Right lobe of liver (tissue), 6 donors: ENCODE measurements at regions not wholly inside any gene's neighbourhood (a gene's known extent, or its start where the extent isn't known, plus 50 kb on each side); places are given as distances from the start of the nearest gene placed in this dataset.

ENCODE experiments used
- ATAC-seq, 4 donors: fragments of 200-7000 bp; cut with Tn5 transposase; one replicate each; pipeline ENCODE4 v1.9.1; 2020; ENCODE audit warnings: mild to moderate bottlenecking in 4 of 4, moderate library complexity in 4 of 4
- DNase-seq, 3 donors: peaks; one replicate each; pipeline ENCODE4 v3.0.0-alpha.2; 2020
- H3K27ac ChIP-seq, 3 donors: fragments of 200-600 bp; one replicate each; pipeline ENCODE4 v1.8.0; 2022
- H3K27me3 ChIP-seq, 2 donors: fragments of 200-600 bp; one replicate each; pipeline ENCODE4 v1.8.0; 2022
- H3K36me3 ChIP-seq, 4 donors: fragments of 200-600 bp; sonication (generic) in 1 of 4; one replicate each; pipeline versions ENCODE4 v1.5.1 to v1.8.0; 2017 to 2022; ENCODE audit warnings: control low read depth in 1 of 4
- H3K4me1 ChIP-seq, 4 donors: fragments of 200-600 bp; sonication (generic) in 1 of 4; one replicate each; pipeline versions ENCODE4 v1.5.1 to v1.8.0; 2017 to 2022; ENCODE audit warnings: control low read depth in 1 of 4
- H3K4me3 ChIP-seq, 3 donors: fragments of 200-600 bp; one replicate each; pipeline ENCODE4 v1.8.0; 2022
- H3K9me3 ChIP-seq, 4 donors: fragments of 200-600 bp; sonication (generic) in 1 of 4; one replicate each; pipeline versions ENCODE4 v1.5.1 to v1.8.0; 2017 to 2022; ENCODE audit warnings: control low read depth in 1 of 4
- CTCF ChIP-seq, 4 donors: fragments of 200-600 bp in 3 of 4; fragments of 450-650 bp in 1 of 4; IDR thresholded peaks; one replicate each; pipeline versions ENCODE4 v1.5.1 to v1.8.0; 2016 to 2022; ENCODE audit warnings: antibody characterized with exemption in 4 of 4, mild to moderate bottlenecking in 2 of 4
- POLR2A ChIP-seq: fragments of 450-650 bp; IDR thresholded peaks from one replicate; pipeline ENCODE4 v1.6.1; 2017; ENCODE audit warnings: antibody characterized with exemption, mild to moderate bottlenecking
- WGBS: methylation state at CpG from one replicate; pipeline ENCODE4 v1.1.6; 2018; ENCODE audit warnings: low coverage, low lambda C conversion rate; ENCODE audit not compliant: insufficient coverage; ENCODE audit errors: missing lambda C conversion rate; 5-methylcytosine and 5-hydroxymethylcytosine counted together
- intact Hi-C, 2 donors: fragments of 100-400 bp; cut with DNase I; formaldehyde crosslinking; loops; one replicate each; pipeline versions ENCODE4 v1.11.2 to v1.14.1; 2022
- donor health status: DM: no; HTN: yes; CAD: no.
- donor health status: DM: no; HTN: no; CAD: no.
- donor health status: DM: no; HTN: no; CAD: no.
- donor health status: DM: no; HTN: yes; CAD: no.
- donor health status: DM: no; HTN: yes; CAD: no.

- H3K4me3 ChIP-seq, result no peak overlapping the region
- no peaks in the 10 kb centered on the region for H3K27me3 ChIP-seq
- no peaks in the 10 kb centered on the region for H3K9me3 ChIP-seq
- no peaks in the 10 kb centered on the region for H3K36me3 ChIP-seq
- 42% methylated on average over 4 of the region's 4 CpGs for whole genome bisulfite sequencing
- TF ChIP-seq POLR2A, result no peak
- TF ChIP-seq CTCF (IDR thresholded peaks at IDR 0.05), result no peak
- no peak overlapping the region for H3K27ac ChIP-seq
- intact Hi-C loops, result no loop called here
- no peak for DNase-seq
- no peaks in the 10 kb centered on the region for H3K4me1 ChIP-seq
- no peak for ATAC-seq
These were observed 115.0 kb downstream of the FOXB1 start for GRCh38 chr15:60119101-60119500.

- no peak for DNase-seq
- intact Hi-C loops, result no loop called here
- no peak overlapping the region for H3K4me3 ChIP-seq
- H3K27me3 ChIP-seq, result no peaks in the 10 kb centered on the region
- no peaks in the 10 kb centered on the region for H3K9me3 ChIP-seq
- H3K27ac ChIP-seq, result no peak overlapping the region
- no peak for TF ChIP-seq POLR2A
- no peak for TF ChIP-seq CTCF (IDR thresholded peaks at IDR 0.05)
- no peak for ATAC-seq
- no peaks in the 10 kb centered on the region for H3K36me3 ChIP-seq
- H3K4me1 ChIP-seq, result no peaks in the 10 kb centered on the region
- 14% methylated on average over 1 of the region's 2 CpGs for WGBS
These were observed 116.0 kb downstream of the FOXB1 start for GRCh38 chr15:60120100-60120499.

GRCh38 chr15:60121845-60122244 lies 117.7 kb downstream of the FOXB1 start:
- H3K9me3 ChIP-seq, result no peaks in the 10 kb centered on the region
- H3K4me1 ChIP-seq, result no peaks in the 10 kb centered on the region
- no peak overlapping the region for H3K4me3 ChIP-seq
- ATAC-seq (no peak), DNase-seq (no peak)
- TF ChIP-seq CTCF (IDR thresholded peaks at IDR 0.05), result no peak
- TF ChIP-seq POLR2A, result no peak
- no peaks in the 10 kb centered on the region for H3K27me3 ChIP-seq
- intact Hi-C loops, result no loop called here
- 69% methylated on average over 3 of the region's 4 CpGs for WGBS
- H3K36me3 ChIP-seq, result no peaks in the 10 kb centered on the region
- H3K27ac ChIP-seq, result no peak overlapping the region

GRCh38 chr15:60122691-60123090 lies 118.6 kb downstream of the FOXB1 start:
- H3K9me3 ChIP-seq, result no peaks in the 10 kb centered on the region
- ATAC-seq (no peak), DNase-seq (no peak)
- no peaks in the 10 kb centered on the region for H3K36me3 ChIP-seq
- 59% methylated on average over 2 of the region's 3 CpGs for WGBS
- H3K4me1 ChIP-seq, result peaks cover 0 to 3% (median 0%) of the 10 kb centered on the region in 4 donors
- no peak for TF ChIP-seq CTCF (IDR thresholded peaks at IDR 0.05)
- TF ChIP-seq POLR2A, result no peak
- H3K27ac ChIP-seq, result no peak overlapping the region
- no peaks in the 10 kb centered on the region for H3K27me3 ChIP-seq
- H3K4me3 ChIP-seq, result no peak overlapping the region
- intact Hi-C loops, result no loop called here

GRCh38 chr15:60124460-60125070 lies 120.5 kb downstream of the FOXB1 start:
- 61% methylated on average over 6 of the region's 6 CpGs for WGBS
- Histone ChIP-seq H3K4me3 (no peak overlapping the region), H3K27ac (no peak overlapping the region), H3K9me3 (no peaks in the 10 kb centered on the region), H3K36me3 (no peaks in the 10 kb centered on the region), H3K4me1 (peaks cover 0 to 3% (median 0%) of the 10 kb centered on the region in 4 donors), H3K27me3 (no peaks in the 10 kb centered on the region)
- ATAC-seq (no peak), DNase-seq (no peak)
- intact Hi-C loops, result no loop called here
- TF ChIP-seq POLR2A (no peak), CTCF (IDR thresholded peaks at IDR 0.05) (no peak)
